ENCODE measurements at regions not wholly inside any gene's neighbourhood (a gene's known extent, or its start where the extent isn't known, plus 50 kb on each side); places are given as distances from the start of the nearest gene placed in this dataset.

DNA sequence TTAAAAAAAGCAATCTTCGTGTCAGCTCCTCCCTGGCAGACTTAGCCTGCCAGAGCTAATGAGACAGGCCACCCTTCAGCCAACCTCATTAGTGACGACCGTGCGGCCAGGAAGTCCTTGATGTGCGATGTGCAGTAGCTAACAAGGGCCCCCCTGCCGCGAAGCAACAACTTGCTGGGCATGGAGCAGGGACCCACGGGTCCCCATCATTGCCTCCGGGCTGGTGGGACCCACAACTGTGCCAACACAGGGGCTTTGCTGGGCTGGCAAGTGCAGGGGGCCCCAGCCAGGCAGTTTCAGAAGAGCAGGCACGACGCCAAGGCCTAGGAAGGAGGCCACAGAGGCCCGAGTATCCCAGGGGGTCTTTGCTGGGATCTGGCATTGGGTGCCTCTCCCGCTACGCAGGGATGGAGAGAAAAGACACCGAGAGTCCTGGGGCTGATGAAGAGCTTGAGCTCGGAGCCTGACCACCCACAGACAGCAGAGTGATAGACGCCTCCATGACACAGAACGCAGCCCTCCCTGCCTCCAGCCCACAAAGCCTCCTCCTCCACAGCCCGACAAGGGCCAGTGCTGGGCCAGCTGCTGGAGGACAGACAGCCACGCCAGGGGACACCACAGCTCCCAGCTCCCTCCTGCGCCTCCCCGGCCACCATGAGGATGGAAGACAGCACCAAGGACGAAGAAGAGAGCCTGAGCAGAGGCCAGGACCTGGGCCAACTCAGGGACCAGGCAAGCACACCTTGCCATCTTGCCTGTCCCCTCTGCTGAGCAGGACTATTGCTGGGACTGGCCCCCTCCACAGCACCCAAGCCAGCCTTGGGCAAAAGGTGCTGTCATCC lies 96.6 kb downstream of the YTHDF1 start:
- in situ Hi-C loops (cut with HindIII; ENCODE audit: low pct_unique_long_range_greater_than_20kb, low sequenced_read_pairs): no loop called here
- DNase-seq (ENCODE audit: low read depth): no peak

DNA sequence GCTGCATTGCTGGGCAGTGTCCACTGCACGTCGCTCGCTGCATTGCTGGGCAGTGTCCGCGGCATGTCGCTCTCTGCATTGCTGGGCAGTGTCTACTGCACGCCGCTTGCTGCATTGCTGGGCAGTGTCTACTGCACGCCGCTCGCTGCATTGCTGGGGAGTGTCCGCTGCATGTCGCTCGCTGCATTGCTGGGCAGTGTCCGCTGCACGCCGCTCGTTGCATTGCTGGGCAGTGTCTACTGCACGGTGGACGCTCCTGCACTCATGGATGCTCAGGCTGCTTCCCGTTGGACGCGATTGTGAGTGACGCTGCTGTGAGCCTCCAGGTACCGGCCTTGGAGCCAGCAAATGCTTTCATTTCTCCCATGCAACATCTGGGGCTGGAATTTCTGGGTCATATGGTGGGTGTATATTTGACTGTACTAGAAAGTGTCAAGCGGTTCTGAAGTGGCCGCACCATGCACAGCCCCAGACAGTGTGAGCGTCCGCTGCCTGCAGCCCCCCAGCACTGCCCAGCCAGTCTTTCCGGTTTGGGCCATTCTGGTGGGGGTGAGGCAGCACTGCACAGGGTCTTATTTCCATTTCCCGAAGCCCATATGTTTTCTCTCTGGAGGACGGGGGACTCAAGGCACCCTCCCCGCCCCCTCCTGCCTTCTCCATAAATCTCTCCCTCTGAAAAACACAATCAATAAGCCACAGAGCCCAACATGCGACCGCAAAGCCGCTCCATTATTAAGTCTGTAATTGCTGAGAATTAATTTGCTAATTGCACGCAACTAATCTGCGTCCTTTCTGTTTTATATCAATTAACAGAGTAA lies 97.4 kb downstream of the YTHDF1 start:
- in situ Hi-C loops (cut with HindIII; ENCODE audit: low pct_unique_long_range_greater_than_20kb, low sequenced_read_pairs): no loop called here
- DNase-seq (ENCODE audit: low read depth): no peak

DNA sequence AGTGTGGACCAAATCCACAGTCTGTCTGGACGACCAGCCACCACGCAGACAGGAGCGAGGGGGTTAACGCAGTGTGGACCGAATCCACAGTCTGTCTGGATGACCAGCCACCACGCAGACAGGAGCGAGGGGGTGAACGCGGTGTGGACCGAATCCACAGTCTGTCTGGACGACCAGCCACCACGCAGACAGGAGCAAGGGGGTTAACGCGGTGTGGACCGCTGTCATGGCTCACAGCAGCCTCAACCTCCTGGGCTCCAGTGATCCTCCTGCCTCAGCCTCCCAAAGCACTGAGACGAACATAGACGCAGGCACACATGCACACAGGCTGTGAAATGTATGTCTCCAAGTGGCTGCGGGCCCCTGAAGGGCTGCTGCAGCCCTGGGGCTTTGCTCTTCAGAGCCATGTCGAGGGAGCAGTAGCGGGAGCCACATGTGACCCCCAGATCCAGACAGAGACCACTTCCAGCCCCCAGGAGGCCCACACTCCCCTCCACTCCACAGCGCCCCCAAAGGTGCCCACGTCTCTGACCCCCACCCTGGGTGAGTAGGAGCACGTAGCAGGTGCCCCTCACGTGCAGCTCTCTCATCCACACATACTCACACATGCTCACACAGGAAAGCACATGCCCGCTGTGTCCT lies 98.1 kb downstream of the YTHDF1 start:
- in situ Hi-C loops (cut with HindIII; ENCODE audit: low pct_unique_long_range_greater_than_20kb, low sequenced_read_pairs): no loop called here
- no peak for DNase-seq (ENCODE audit: low read depth)

DNA sequence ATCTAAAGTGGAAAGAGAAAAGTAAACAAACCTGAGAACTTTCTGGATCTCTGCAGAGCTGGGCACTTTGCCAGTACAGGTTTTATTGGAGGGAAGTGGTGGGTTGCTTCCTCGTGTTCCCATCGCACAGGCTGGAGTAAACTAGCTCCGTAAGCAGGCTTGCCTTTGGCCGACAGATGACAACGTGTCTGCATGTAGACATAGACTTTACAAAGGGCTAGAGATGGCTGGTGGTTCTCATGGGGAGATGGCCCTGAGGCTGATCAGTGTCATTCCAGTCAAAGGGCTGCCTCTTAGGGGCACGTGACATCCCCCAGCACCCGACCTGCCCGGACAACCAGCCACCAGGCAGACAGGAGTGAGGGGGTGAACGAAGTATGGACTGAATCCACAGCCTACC lies 98.8 kb downstream of the YTHDF1 start:
- in situ Hi-C loops (cut with HindIII; ENCODE audit: low pct_unique_long_range_greater_than_20kb, low sequenced_read_pairs): no loop called here
- DNase-seq (ENCODE audit: low read depth): no peak

DNA sequence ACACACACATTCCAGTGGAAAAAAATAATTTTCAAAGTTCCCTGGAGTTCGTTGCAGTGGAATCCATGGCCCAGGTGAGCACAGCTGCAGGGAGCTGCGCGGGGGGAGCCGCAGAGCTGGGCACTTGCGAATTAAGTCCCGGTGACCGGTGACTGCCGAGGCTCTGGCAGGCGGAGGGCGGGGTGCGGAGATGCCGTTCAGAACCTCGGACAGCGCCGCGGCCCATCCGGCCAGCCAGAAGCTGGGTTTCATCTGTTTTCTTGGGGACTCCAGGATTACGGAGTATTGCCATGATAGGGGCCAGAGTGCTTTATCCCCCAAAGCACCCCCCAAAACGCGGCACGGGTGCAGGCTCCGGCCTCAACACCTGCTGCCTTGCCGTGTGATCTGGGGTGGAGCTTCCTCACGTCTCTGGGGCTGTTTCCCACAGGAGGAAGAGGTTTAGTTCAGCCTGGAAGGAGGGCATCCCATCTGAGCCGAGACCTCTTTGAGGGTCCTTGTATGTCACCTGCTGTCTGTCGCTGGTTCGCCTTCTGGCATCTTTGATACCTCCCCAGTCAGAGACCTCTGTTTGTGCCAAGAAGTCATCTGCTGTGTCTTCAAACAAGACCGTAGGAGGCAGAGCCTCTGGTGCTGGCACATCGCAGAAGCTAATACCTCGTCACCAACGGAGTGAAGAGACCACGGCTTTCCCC lies 99.4 kb downstream of the YTHDF1 start:
- in situ Hi-C loops (cut with HindIII; ENCODE audit: low pct_unique_long_range_greater_than_20kb, low sequenced_read_pairs): no loop called here
- DNase-seq (ENCODE audit: low read depth): peak; percentile 56

DNA sequence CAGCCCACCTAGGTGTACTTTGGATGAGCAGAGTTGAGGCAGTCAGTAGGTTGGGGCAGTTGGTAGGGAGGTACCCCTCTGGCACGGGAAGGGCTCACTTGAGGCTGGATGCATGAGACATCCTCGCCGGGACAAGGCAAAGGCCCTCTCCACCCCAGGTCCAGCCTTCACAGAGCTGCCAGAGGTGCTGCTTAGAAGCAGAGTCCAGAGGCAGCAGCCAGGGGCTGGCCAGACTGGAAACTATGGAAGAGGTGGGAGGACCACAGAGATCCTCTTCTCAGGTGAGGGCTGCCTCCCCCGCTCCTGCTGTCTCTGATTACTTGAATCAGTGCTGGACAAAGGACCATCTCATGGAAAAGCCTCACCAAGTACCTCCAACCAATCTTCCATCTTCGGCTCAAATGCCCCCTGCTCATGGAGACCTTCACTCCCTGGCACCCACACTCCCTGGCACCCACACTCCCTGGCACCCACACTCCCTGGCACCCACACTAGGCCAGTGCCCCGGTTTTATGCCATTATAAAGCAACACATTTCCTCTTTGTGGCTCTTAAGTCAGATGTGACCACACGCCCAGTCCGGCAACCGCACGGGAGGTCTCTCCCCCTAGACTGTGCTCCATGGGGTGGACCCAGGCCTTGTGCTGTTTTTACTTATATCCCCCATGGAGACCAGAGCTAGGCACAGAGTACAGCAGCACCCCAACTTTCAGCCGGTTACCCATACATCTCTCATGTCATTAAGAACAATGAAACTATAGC lies 100.1 kb downstream of the YTHDF1 start:
- in situ Hi-C loops (cut with HindIII; ENCODE audit: low pct_unique_long_range_greater_than_20kb, low sequenced_read_pairs): no loop called here

DNA sequence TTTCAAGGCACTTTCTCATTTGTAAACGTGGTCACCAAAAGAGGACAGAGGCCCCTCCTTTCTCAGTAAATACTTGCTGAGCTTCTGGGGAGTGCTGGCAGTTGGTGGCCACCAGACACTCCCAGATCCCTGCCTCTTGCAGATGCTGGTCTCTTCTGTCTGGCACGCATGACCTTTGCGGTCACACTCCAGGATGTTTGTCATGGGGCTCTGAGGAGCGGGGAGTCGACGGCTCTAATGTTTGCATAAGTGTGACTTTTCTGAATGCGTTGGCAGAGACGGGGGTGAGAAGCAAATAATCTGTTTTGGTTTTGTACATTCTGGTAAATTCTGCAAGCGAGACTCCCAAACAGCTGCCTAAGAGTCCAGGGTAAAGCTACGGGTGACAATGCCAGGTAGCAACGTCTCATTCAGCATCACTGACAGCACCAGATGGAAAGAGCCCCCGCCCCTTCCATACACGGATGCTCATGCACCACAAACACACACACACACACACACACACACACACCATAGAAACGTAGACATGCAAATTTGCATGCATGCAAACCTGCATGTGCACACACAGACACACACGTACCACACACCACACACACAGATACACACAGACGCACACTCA lies 101.1 kb downstream of the YTHDF1 start:
- DNase-seq (ENCODE audit: low read depth): no peak

More for the DNA sequence above, 100.1 kb downstream of the YTHDF1 start:
- no peak for DNase-seq (ENCODE audit: low read depth)

DNA sequence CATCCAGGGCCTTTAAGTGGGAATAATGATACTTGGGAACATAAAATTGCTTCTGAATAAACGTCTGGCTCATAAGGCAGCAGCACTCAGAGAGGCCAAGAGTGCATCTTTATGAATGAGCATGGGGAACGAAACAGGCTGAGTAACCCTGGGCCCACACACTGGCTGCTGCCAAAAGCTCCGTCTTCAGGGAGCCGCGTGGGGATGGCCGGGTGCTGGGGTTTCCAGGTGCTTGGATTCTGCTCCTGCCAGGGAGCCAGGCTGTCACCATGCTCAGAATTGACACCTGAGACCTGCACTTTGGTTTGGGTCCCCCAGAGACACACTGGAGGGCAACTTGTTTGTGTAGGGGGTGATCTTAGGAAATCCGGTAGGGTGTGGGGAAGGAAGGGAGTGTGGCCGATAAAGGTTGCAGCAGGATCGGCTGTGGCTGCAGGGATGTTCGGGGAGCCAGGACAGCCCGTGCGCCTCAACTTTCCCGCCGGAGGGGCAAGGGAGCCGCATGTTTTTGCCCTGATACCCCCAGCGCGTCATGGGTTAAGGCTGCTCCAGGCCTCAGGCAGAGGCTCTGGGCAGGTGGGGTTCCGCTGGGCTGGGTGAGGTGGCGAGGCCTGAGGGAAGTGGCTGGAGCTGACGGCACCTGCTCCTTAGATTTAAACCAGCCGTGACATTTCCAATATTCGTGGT lies 101.8 kb downstream of the YTHDF1 start:
- DNase-seq (ENCODE audit: low read depth): no peak
- in situ Hi-C loops (cut with HindIII; ENCODE audit: low pct_unique_long_range_greater_than_20kb, low sequenced_read_pairs): no loop called here

More for the DNA sequence above, 101.1 kb downstream of the YTHDF1 start:
- in situ Hi-C loops (cut with HindIII; ENCODE audit: low pct_unique_long_range_greater_than_20kb, low sequenced_read_pairs): no loop called here

DNA sequence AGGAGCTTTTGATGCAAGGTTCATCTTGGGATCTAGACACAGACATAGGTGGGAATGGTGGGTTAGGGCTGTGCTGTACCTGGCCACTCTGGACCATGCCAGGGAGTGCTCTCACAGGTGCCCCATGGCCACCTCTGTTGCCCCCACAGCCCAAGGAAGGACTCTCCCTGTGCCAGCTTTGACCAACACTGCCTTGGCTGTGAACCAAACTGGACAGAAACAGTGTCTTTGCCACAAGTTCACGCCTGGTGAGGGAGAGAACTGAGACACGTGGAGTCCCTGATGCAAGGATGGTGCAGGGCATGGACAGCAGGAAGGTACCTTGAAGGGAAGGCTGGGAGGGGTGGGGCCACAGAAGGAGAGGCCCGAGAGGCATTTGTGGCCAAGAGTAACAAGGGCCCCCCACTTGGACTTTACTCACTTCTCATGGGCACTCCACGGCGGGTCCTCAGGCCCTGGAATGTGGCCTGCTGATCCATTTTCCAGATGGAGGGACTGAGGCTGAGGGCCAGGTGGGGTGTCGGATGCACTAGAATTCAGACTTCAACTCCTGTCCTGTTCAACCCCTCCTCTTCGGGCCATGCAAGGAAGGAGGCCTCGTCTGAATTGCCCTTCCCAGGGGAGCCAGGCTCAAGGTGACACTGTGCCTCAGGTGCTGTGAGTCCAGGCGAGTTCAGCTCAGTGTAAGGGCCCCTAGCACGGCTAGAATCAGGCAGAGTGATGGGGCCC lies 103.3 kb downstream of the YTHDF1 start:
- no peak for DNase-seq (ENCODE audit: low read depth)
- in situ Hi-C loops (cut with HindIII; ENCODE audit: low pct_unique_long_range_greater_than_20kb, low sequenced_read_pairs): no loop called here

DNA sequence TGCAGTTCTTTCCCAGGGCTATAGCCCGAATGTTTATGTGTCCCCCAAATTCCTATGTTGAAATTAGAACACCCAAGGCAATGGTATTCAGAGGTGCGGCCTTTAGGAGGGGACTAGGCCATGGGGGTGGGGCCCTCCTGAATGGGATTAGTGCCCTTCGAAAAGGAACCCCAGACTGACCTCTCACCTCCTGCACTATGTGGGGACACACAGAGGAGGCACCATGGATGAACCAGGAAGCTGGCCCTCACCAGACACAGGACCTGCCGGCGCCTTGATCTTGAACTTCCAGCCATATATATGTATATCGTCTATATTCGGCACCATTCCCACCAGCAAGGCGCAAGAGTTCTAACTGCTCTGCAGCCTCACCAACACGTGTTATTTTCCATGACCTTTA lies 101.5 kb upstream of the BHLHE23 start:
- no peak for DNase-seq (ENCODE audit: low read depth)
- in situ Hi-C loops (cut with HindIII; ENCODE audit: low pct_unique_long_range_greater_than_20kb, low sequenced_read_pairs): no loop called here

DNA sequence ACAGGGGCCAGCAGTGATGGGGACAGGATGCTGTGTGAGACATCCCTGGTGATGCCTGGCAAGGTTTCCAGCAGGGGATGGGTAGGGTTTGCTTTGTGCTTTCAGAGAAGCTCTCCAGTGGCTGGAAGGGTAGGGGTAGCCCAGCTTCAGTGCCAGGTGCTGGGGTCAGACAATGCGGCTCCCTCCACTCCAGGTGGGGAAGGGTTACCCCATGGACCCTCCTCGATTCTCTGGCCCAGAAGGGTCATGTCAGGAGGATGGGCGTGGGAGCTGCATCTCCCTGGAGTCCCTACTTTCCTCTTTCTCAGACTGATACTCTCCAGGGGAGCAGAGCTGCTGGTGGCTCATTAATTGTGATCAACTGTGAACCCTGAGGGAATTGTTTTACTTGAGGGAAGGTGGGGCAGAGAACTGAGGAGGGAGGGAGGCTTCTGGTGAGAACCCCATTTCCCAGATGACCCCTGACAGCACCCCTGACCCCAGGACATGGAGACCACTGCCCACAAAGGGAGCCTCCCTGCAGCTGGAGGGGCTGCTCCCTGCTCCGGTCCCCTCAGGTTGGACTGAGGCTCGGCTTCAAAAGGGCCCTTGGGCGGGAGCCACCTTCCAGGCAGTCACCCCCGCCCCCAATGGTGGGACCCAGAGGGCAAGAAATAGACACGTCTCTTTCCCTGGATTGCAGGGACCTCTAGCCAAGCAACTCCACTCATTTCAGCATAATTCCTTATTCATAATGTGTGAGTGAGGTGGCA lies 100.9 kb upstream of the BHLHE23 start:
- in situ Hi-C loops (cut with HindIII; ENCODE audit: low pct_unique_long_range_greater_than_20kb, low sequenced_read_pairs): no loop called here

DNA sequence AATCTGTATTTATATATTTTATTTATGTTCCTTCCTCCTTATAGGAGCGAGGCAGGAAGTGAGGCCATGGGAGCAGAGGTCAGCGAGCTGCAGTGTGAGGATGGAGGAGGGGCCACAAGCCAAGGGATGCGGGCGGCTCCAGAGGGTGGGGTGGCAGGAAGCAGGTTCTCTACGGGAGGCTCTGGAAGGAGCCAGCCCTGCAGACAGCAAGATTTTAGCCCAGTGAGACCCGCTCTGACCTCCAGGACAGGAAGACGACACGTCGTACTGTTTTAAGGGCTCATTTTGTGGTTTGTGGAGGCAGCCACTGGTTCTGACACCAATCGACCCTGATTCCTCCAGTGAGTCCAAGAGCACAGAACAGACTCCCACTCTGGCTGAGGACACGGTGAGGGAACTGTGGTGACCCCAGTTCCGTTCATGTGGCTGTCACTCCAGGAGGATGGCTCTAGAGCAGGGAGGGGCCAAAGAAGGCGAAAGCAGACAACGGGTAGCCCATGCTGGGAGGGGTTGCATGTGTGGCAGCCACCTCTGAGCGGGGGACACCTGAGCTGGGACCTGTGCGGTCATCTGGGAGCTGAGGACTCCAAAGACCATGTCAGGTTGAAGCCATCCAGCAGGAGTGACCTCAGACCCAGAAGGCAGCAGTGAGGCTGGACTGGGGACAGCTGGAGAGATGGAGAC lies 100.1 kb upstream of the BHLHE23 start:
- no peak for DNase-seq (ENCODE audit: low read depth)
- in situ Hi-C loops (cut with HindIII; ENCODE audit: low pct_unique_long_range_greater_than_20kb, low sequenced_read_pairs): no loop called here

More for the DNA sequence above, 100.9 kb upstream of the BHLHE23 start:
- no peak for DNase-seq (ENCODE audit: low read depth)

DNA sequence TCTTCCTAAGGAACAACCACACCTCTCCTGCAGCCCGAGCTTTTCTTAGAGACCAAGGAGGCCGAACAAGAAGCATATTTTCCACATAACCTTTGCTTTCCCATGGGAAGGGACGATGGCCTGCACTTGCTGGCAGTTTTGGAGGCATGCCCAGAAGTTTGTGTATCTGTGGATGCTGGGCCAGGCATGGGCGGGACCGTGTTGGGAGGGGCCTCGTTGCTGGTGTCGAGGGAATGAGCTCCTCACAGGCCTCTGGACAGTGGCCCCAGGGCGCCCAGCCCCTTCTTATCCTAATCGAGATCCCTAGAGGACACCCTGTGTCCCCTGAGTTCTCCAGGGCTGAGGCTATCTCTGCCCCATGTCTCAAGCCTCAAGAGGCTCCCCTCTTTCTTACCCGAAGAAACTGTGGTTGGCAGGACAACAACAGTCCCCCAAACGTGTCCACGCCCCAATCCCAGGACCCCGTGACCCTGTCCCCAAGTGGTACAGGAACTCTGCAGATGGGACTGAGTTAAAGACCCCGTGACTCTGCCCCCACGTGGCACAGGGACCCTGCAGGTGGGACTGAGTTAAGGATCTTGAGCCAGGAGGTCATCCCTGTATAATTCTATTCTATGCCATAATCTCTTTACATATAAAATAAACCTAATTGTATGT lies 99.5 kb upstream of the BHLHE23 start:
- no peak for DNase-seq (ENCODE audit: low read depth)
- in situ Hi-C loops (cut with HindIII; ENCODE audit: low pct_unique_long_range_greater_than_20kb, low sequenced_read_pairs): no loop called here

DNA sequence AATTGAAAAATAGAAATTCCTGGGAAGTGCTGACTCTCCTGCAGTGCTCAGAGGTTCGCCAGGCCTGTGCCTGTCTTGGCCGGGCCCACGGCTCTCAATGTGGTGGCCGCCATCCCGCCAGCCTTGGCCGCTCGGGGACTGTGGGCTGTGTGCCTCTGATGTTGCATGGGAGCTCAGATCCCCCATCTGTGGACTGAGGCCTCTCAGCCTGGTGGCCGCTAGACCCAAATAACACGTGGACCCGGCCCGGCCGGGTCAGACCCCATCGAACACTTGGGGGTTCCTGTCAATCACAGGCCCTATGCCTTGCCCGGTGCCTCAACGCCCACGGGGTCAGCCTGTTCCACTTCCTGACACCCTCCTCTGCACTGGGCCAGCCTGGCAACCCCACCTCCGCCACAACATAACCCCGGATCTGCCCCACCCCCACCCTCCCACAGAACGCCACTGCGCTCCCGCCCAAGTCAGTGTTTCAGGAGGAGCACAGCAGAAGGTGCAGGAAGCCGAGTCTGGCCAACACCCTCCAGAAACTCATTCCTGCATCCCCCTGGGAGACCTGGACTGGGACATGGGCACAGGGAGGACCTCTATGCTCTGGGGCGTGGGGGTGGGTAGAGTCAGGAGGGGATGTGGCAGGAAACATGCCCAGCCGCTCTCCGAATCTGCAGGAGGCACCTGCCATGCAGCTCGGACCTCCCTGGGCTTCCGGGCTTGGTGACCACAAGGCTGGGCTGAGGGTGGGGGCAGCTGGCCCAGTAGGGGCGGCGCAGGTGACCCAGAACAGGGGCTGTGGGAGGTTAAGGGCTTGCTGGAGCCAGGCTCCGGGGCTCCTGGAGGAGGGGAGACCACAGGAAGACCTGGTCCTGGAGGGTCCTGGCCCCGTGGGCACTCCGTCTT lies 98.7 kb upstream of the BHLHE23 start:
- no peak for DNase-seq (ENCODE audit: low read depth)
- in situ Hi-C loops (cut with HindIII; ENCODE audit: low pct_unique_long_range_greater_than_20kb, low sequenced_read_pairs): no loop called here
